ENCODE measurements at regions not wholly inside any gene's neighbourhood (a gene's known extent, or its start where the extent isn't known, plus 50 kb on each side); places are given as distances from the start of the nearest gene placed in this dataset.

DNA sequence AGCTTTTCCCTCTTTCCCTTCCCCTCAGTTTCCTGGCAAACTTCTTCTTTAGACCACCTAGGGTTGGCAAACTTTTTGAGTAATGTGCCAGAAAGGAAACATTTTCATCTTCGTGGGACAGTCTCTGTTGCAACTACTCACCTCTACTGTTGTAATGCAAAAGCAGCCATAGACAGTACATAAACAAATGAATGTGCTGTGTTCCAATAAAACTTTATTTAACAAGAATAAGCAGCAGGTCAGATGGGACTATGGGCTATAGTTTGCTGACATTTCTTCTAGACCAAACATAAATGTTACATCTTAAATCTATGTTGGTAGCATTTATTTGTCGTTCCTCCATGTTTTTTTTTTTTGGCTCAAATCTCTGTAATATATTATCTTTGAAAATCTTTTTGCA is 552.4 kb downstream of the EDEM1 start:
- no peak for TF ChIP-seq POLR2A (IDR thresholded peaks at IDR 0.05)
- TF ChIP-seq, protein P1, sequence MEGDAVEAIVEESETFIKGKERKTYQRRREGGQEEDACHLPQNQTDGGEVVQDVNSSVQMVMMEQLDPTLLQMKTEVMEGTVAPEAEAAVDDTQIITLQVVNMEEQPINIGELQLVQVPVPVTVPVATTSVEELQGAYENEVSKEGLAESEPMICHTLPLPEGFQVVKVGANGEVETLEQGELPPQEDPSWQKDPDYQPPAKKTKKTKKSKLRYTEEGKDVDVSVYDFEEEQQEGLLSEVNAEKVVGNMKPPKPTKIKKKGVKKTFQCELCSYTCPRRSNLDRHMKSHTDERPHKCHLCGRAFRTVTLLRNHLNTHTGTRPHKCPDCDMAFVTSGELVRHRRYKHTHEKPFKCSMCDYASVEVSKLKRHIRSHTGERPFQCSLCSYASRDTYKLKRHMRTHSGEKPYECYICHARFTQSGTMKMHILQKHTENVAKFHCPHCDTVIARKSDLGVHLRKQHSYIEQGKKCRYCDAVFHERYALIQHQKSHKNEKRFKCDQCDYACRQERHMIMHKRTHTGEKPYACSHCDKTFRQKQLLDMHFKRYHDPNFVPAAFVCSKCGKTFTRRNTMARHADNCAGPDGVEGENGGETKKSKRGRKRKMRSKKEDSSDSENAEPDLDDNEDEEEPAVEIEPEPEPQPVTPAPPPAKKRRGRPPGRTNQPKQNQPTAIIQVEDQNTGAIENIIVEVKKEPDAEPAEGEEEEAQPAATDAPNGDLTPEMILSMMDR (IDR thresholded peaks at IDR 0.05), result no peak

All from testis (tissue), 2 donors.